ENCODE measurements at regions not wholly inside any gene's neighbourhood (a gene's known extent, or its start where the extent isn't known, plus 50 kb on each side); places are given as distances from the start of the nearest gene placed in this dataset.

DNA sequence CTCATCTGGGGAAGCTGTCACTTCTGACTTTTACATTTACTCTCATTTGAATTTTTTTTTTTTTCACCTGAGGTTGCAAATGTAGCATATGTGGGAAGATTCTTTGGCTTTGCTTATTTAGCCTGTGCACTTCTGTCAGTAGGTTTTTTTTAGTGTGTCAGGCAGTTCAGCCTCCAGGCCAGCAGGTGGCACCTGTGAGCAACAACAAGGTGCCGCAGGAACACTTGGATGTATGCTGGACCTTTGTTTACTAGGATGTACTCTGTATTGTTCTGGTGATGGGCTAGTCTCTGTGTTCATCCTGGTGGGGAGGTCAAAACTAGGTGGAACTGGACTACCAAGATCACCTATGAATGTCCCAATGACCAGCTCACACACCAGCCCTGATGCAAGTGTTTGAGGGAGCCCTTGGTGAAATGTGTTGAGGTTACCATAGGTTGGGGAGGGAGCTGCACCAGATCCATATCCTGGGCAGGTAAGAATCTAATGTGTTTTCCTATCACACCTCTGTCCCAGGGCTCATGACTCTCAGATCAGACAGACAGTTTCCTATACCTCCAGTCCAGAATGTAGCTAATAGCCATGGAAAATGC, 618.2 kb downstream of the BRINP3 start:
- TF ChIP-seq, protein P1, sequence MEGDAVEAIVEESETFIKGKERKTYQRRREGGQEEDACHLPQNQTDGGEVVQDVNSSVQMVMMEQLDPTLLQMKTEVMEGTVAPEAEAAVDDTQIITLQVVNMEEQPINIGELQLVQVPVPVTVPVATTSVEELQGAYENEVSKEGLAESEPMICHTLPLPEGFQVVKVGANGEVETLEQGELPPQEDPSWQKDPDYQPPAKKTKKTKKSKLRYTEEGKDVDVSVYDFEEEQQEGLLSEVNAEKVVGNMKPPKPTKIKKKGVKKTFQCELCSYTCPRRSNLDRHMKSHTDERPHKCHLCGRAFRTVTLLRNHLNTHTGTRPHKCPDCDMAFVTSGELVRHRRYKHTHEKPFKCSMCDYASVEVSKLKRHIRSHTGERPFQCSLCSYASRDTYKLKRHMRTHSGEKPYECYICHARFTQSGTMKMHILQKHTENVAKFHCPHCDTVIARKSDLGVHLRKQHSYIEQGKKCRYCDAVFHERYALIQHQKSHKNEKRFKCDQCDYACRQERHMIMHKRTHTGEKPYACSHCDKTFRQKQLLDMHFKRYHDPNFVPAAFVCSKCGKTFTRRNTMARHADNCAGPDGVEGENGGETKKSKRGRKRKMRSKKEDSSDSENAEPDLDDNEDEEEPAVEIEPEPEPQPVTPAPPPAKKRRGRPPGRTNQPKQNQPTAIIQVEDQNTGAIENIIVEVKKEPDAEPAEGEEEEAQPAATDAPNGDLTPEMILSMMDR (conservative IDR thresholded peaks at IDR 0.05; ENCODE audit: low read depth, low read length): peak; percentile 70
- no peak overlapping the region for H3K4me3 ChIP-seq (ENCODE audit: low read depth, low read length)
- DNase-seq (ENCODE audit: low read depth): peak; percentile 30

- TF ChIP-seq, protein P1 (conservative IDR thresholded peaks at IDR 0.05; ENCODE audit: low read depth, low read length): no peak
- H3K4me3 ChIP-seq (ENCODE audit: low read depth, low read length): no peak overlapping the region
- no peak for DNase-seq (ENCODE audit: low read depth)
These were observed 611.1 kb downstream of the BRINP3 start for GRCh38 chr1:189866606-189867005.

- TF ChIP-seq, protein P1 (conservative IDR thresholded peaks at IDR 0.05; ENCODE audit: low read depth, low read length): no peak
- no peak overlapping the region for H3K4me3 ChIP-seq (ENCODE audit: low read depth, low read length)
These were observed 609.6 kb downstream of the BRINP3 start for GRCh38 chr1:189868021-189868420.

DNA sequence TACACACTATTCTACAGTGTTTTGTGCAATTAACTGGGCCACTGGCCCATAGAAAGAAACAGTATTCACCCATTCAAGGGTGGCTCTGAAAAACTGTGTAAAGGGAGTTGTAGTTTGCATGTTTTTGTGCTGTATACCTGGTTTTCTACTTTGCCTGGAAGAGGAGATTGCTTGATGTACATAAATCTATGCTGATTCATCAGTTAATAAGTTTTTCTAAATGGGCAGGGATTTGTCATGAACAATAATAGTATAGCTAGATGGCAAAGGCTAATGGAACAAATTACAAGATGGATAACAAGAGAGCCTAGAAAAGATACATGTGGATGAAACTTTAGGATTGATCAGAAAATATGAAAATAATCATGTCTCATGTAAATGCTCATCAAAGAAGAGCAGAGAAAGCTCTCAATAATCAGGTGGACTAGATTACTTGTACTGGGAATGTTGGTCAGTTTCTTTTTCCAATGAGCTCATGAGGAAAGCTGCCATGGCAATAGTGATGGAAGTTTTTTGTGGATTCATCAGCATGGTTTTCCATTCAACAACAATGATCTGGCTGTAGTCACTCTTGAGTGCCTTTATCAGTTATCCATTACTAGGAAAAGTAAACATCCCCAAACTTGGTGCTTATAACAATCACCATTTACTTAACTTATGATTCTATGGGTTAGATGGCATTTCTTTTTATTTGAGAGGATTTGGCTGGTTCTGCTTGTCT, 602.8 kb downstream of the BRINP3 start:
- DNase-seq (ENCODE audit: low read depth): no peak
- TF ChIP-seq, protein P1 (conservative IDR thresholded peaks at IDR 0.05; ENCODE audit: low read depth, low read length): no peak
- no peak overlapping the region for H3K4me3 ChIP-seq (ENCODE audit: low read depth, low read length)

More at GRCh38 chr1:189868021-189868420, 609.6 kb downstream of the BRINP3 start:
- DNase-seq (ENCODE audit: low read depth): no peak

DNA sequence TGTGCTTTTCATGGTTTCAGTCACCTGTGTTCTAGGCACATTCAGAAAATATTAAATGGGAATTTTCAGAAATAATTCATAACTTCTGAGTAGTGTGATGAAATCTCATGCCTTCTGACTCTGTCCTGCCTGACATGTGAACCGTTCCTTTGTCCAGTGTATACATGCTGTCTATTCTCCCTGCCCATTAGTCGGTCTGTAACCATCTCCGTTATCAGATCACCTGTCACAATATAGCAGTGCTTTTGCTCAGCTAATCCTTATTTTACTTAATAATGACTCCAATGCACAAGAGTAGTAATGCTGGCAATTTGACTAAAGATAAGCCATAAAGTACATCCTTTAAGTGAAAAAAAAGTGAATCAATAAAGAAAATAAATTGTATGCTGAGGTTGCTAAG, 597.5 kb downstream of the BRINP3 start:
- DNase-seq (ENCODE audit: low read depth): no peak
- no peak overlapping the region for H3K4me3 ChIP-seq (ENCODE audit: low read depth, low read length)
- TF ChIP-seq, protein P1 (conservative IDR thresholded peaks at IDR 0.05; ENCODE audit: low read depth, low read length): no peak

DNA sequence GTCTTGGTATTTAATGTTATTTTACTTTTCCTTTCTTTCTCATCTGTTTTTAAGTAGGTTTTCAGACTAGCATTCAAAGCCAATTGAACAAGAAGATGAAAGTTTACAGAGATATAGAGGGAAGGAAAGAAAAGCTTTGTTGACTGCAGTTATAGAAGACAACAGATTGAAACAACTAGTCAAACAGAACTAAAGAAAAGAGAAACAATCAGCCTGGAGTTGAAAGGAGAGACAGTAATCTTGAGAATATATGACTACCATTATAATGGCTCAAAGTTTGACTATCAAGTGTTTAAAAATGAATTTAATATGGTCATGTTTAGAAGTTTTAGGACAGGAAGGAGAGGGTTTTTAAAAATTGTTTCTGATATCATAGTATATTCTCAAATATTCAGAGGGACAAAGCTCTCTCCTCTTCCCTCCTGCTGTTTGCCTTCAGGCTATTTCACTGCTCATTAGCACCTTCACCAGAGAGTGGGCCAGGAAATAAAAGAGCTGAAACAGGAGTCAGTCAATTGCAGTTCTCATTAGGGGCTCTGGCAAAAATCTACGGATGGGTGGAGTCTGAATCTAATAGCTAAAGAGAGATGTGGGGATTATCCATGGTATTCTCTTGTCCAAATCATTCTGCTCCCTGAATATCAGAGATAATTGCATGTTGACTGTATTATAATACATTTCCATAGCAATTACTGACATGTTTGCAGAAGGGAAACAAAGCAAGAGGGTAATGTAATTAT, 577.8 kb downstream of the BRINP3 start:
- no peak for DNase-seq (ENCODE audit: low read depth)
- no peak overlapping the region for H3K4me3 ChIP-seq (ENCODE audit: low read depth, low read length)
- TF ChIP-seq, protein P1 (conservative IDR thresholded peaks at IDR 0.05; ENCODE audit: low read depth, low read length): no peak

All from choroid plexus epithelial cell (primary cell).